ENCODE measurements at regions not wholly inside any gene's neighbourhood (a gene's known extent, or its start where the extent isn't known, plus 50 kb on each side); places are given as distances from the start of the nearest gene placed in this dataset.
A peak's percentile ranks its signal among the peaks of the same experiment; 100 is the strongest.

DNA sequence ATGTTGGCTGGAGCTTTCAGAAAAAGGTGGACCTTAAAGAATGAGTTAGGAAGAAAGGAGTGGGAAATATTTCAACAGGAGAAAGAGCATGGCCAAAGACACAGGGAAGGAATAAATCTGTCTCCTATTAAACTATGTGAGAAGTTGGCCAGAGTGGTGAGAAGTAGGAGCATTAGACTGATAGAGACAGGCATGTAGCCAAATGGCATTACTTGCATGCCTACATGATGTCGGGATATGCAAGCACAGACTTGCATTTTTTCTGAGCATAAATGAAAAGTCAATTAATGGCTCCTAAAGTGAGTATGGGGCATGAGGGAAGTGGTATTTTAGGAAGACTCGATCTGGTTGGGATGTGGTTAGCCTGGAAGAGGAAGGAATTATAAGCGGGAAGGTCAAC is 279.6 kb upstream of the PITX2 start:
- H3K4me3 ChIP-seq (ENCODE audit: extremely low read depth in 1 of 4, insufficient read depth in 2 of 4, low read depth in 3 of 4, low read length in 4 of 4) = no peak overlapping the region
- POLR2A ChIA-PET (ENCODE audit: partially characterized antibody) = no interaction called here
- CTCF ChIA-PET (ENCODE audit: partially characterized antibody) = no interaction called here
- 85% methylated on average over 3 of the region's 3 CpGs; no CpG with 5 or more reads in 1 of the 2 experiments for WGBS, 2 experiments (ENCODE audit: extremely low coverage in 1 of 2, insufficient coverage in 1 of 2, insufficient read length in 1 of 2, insufficient replicate concordance in 2 of 2, low coverage in 1 of 2, low lambda C conversion rate in 2 of 2, missing lambda C conversion rate in 1 of 2)
- H4K5ac ChIP-seq (ENCODE audit: insufficient read length, low read depth, low read length) = no peak overlapping the region
- DNase-seq (ENCODE audit: low read depth in 1 of 2, low spot score in 2 of 2) = no peak
- H3K9ac ChIP-seq (replicated peaks in 1 of 4; ENCODE audit: extremely low read depth in 1 of 4, low read depth in 3 of 4, low read length in 3 of 4) = no peak overlapping the region
- TF ChIP-seq TAF1 (IDR thresholded peaks at IDR 0.05; ENCODE audit: low read depth, low read length) (no peak), TAF7 (optimal IDR thresholded peaks at IDR 0.05; ENCODE audit: borderline replicate concordance, low read depth, low read length) (no peak), TEAD4 (IDR thresholded peaks at IDR 0.05; ENCODE audit: low read depth, low read length) (no peak), CBX5 (IDR thresholded peaks at IDR 0.05; ENCODE audit: low read depth, low read length) (no peak)
- TF ChIP-seq, protein P1, sequence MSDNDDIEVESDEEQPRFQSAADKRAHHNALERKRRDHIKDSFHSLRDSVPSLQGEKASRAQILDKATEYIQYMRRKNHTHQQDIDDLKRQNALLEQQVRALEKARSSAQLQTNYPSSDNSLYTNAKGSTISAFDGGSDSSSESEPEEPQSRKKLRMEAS (IDR thresholded peaks at IDR 0.05) = no peak
- TF ChIP-seq, protein P2, sequence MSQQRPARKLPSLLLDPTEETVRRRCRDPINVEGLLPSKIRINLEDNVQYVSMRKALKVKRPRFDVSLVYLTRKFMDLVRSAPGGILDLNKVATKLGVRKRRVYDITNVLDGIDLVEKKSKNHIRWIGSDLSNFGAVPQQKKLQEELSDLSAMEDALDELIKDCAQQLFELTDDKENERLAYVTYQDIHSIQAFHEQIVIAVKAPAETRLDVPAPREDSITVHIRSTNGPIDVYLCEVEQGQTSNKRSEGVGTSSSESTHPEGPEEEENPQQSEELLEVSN (IDR thresholded peaks at IDR 0.05) = no peak
- no peak overlapping the region for H2BK20ac ChIP-seq (ENCODE audit: low read length)
- H3K79me2 ChIP-seq (ENCODE audit: control insufficient read depth in 1 of 2, insufficient read depth in 2 of 2, low read length in 2 of 2) = no peaks in the 10 kb centered on the region
- H2BK15ac ChIP-seq (ENCODE audit: low read length) = 0 out of 2 replicates have a peak overlapping the region, but pooled peaks have one; percentile 14
- H3K23ac ChIP-seq (ENCODE audit: insufficient read length) = no peak overlapping the region
- H3K4me2 ChIP-seq (ENCODE audit: insufficient read depth in 1 of 2, low read depth in 2 of 2, low read length in 2 of 2) = no peak overlapping the region
- no peak overlapping the region for H2AFZ ChIP-seq (ENCODE audit: low read length)
- H2BK120ac ChIP-seq (replicated peaks; ENCODE audit: low read depth, low read length) = no peak overlapping the region
- no peak overlapping the region for H3K18ac ChIP-seq (ENCODE audit: extremely low read depth, low read length)
- H3K27me3 ChIP-seq (replicated peaks in 1 of 4; ENCODE audit: control insufficient read depth in 3 of 4, extremely low read depth in 1 of 4, insufficient read depth in 3 of 4, low read length in 3 of 4) = no peaks in the 10 kb centered on the region; a peak in 1 of 7 replicates
- no peaks in the 10 kb centered on the region for H3K36me3 ChIP-seq (ENCODE audit: control insufficient read depth in 2 of 4, insufficient read depth in 4 of 4, low read length in 3 of 4)
- H2AK5ac ChIP-seq (ENCODE audit: low read depth, low read length) = no peak overlapping the region
- H2BK12ac ChIP-seq (ENCODE audit: low read depth, low read length) = no peak overlapping the region
- 0 out of 7 replicates have a peak, but pooled peaks cover 0 to 3% (median under 1%) of the 10 kb centered on the region in 4 experiments for H3K4me1 ChIP-seq (replicated peaks in 1 of 4; ENCODE audit: control insufficient read depth in 3 of 4, insufficient read depth in 4 of 4, low read length in 3 of 4)
- no peak overlapping the region for H4K8ac ChIP-seq (ENCODE audit: extremely low read depth, insufficient read depth, low read length)
- H3K27ac ChIP-seq (ENCODE audit: low read depth, low read length) = no peak overlapping the region
- H3K9me3 ChIP-seq (ENCODE audit: insufficient read depth in 2 of 2, low read depth in 1 of 2, low read length in 1 of 2) = no peaks in the 10 kb centered on the region
- no peak overlapping the region for H2BK5ac ChIP-seq (ENCODE audit: low read depth, low read length)
- no peaks in the 10 kb centered on the region for H4K20me1 ChIP-seq (replicated peaks in 1 of 2; ENCODE audit: control insufficient read depth in 1 of 2, insufficient read depth in 2 of 2, low read length in 2 of 2)
- H3K56ac ChIP-seq (replicated peaks; ENCODE audit: insufficient read length, low read depth, low read length) = no peak overlapping the region
- H3K14ac ChIP-seq (ENCODE audit: insufficient read length) = no peak overlapping the region
- no peaks in the 10 kb centered on the region for H3K79me1 ChIP-seq (ENCODE audit: low read depth, low read length)
- H3K23me2 ChIP-seq (ENCODE audit: low read depth, low read length) = no peaks in the 10 kb centered on the region
- H3K4ac ChIP-seq (replicated peaks; ENCODE audit: insufficient read length, low read depth, low read length) = no peak overlapping the region
- H4K91ac ChIP-seq (replicated peaks; ENCODE audit: insufficient read length, low read length) = no peak overlapping the region
- FAIRE-seq = no peak
